ENCODE measurements at regions not wholly inside any gene's neighbourhood (a gene's known extent, or its start where the extent isn't known, plus 50 kb on each side); places are given as distances from the start of the nearest gene placed in this dataset.

GRCh38 chr5:116841734-116842133 lies 267.1 kb upstream of the SEMA6A start:
- H3K27me3 Mint-ChIP-seq (ENCODE audit: low read depth), result no peaks in the 10 kb centered on the region
- no peak overlapping the region for H3K4me3 Mint-ChIP-seq
- H3K4me1 Mint-ChIP-seq (ENCODE audit: low read depth), result no peaks in the 10 kb centered on the region
- H3K9me3 Mint-ChIP-seq, result peaks cover 6% of the 10 kb centered on the region
- H3K36me3 Mint-ChIP-seq (ENCODE audit: low read depth), result no peaks in the 10 kb centered on the region
- no peak overlapping the region for H3K27ac Mint-ChIP-seq

GRCh38 chr5:116838011-116838536 lies 263.5 kb upstream of the SEMA6A start:
- Mint-ChIP-seq H3K9me3 (no peaks in the 10 kb centered on the region), H3K27ac (no peak overlapping the region), H3K4me3 (no peak overlapping the region), H3K27me3 (ENCODE audit: low read depth) (no peaks in the 10 kb centered on the region), H3K36me3 (ENCODE audit: low read depth) (no peaks in the 10 kb centered on the region), H3K4me1 (ENCODE audit: low read depth) (no peaks in the 10 kb centered on the region)

- Mint-ChIP-seq H3K27me3 (ENCODE audit: low read depth) (no peaks in the 10 kb centered on the region), H3K4me1 (ENCODE audit: low read depth) (no peaks in the 10 kb centered on the region), H3K36me3 (ENCODE audit: low read depth) (no peaks in the 10 kb centered on the region), H3K27ac (no peak overlapping the region), H3K4me3 (no peak overlapping the region), H3K9me3 (no peaks in the 10 kb centered on the region)
These were observed 260.3 kb upstream of the SEMA6A start for GRCh38 chr5:116834796-116835515.

- no peak overlapping the region for H3K27ac Mint-ChIP-seq
These were observed 255.5 kb upstream of the SEMA6A start for GRCh38 chr5:116830079-116830478.

GRCh38 chr5:116827078-116827477 lies 252.5 kb upstream of the SEMA6A start:
- no peaks in the 10 kb centered on the region for H3K4me1 Mint-ChIP-seq (ENCODE audit: low read depth)
- no peaks in the 10 kb centered on the region for H3K27me3 Mint-ChIP-seq (ENCODE audit: low read depth)
- H3K9me3 Mint-ChIP-seq, result no peaks in the 10 kb centered on the region
- H3K27ac Mint-ChIP-seq, result no peak overlapping the region
- no peaks in the 10 kb centered on the region for H3K36me3 Mint-ChIP-seq (ENCODE audit: low read depth)
- H3K4me3 Mint-ChIP-seq, result no peak overlapping the region

More at GRCh38 chr5:116830079-116830478, 255.5 kb upstream of the SEMA6A start:
- Mint-ChIP-seq H3K4me1 (ENCODE audit: low read depth) (no peaks in the 10 kb centered on the region), H3K36me3 (ENCODE audit: low read depth) (no peaks in the 10 kb centered on the region), H3K27me3 (ENCODE audit: low read depth) (no peaks in the 10 kb centered on the region), H3K4me3 (no peak overlapping the region), H3K9me3 (no peaks in the 10 kb centered on the region)

- Mint-ChIP-seq H3K27me3 (ENCODE audit: low read depth) (no peaks in the 10 kb centered on the region), H3K27ac (no peak overlapping the region), H3K9me3 (no peaks in the 10 kb centered on the region), H3K4me1 (ENCODE audit: low read depth) (no peaks in the 10 kb centered on the region), H3K4me3 (no peak overlapping the region), H3K36me3 (ENCODE audit: low read depth) (no peaks in the 10 kb centered on the region)
These were observed 250.9 kb upstream of the SEMA6A start for GRCh38 chr5:116825486-116825885.

GRCh38 chr5:116824751-116825438 lies 250.3 kb upstream of the SEMA6A start:
- H3K9me3 Mint-ChIP-seq, result no peaks in the 10 kb centered on the region
- H3K36me3 Mint-ChIP-seq (ENCODE audit: low read depth), result no peaks in the 10 kb centered on the region
- no peaks in the 10 kb centered on the region for H3K4me1 Mint-ChIP-seq (ENCODE audit: low read depth)

GRCh38 chr5:116814626-116815385 lies 240.2 kb upstream of the SEMA6A start:
- no peak overlapping the region for H3K27ac Mint-ChIP-seq
- H3K4me1 Mint-ChIP-seq (ENCODE audit: low read depth), result peaks cover 2% of the 10 kb centered on the region
- no peak overlapping the region for H3K4me3 Mint-ChIP-seq
- H3K9me3 Mint-ChIP-seq, result no peaks in the 10 kb centered on the region
- H3K36me3 Mint-ChIP-seq (ENCODE audit: low read depth), result no peaks in the 10 kb centered on the region
- H3K27me3 Mint-ChIP-seq (ENCODE audit: low read depth), result no peaks in the 10 kb centered on the region

More at GRCh38 chr5:116824751-116825438, 250.3 kb upstream of the SEMA6A start:
- no peak overlapping the region for H3K27ac Mint-ChIP-seq
- no peaks in the 10 kb centered on the region for H3K27me3 Mint-ChIP-seq (ENCODE audit: low read depth)
- H3K4me3 Mint-ChIP-seq, result no peak overlapping the region

GRCh38 chr5:116813906-116814305 lies 239.3 kb upstream of the SEMA6A start:
- H3K27ac Mint-ChIP-seq, result no peak overlapping the region
- H3K27me3 Mint-ChIP-seq (ENCODE audit: low read depth), result no peaks in the 10 kb centered on the region
- H3K4me3 Mint-ChIP-seq, result no peak overlapping the region

GRCh38 chr5:116813356-116813755 lies 238.7 kb upstream of the SEMA6A start:
- Mint-ChIP-seq H3K27me3 (ENCODE audit: low read depth) (no peaks in the 10 kb centered on the region), H3K4me3 (no peak overlapping the region), H3K27ac (no peak overlapping the region), H3K9me3 (no peaks in the 10 kb centered on the region), H3K36me3 (ENCODE audit: low read depth) (no peaks in the 10 kb centered on the region), H3K4me1 (ENCODE audit: low read depth) (peaks cover 2% of the 10 kb centered on the region)

More at GRCh38 chr5:116813906-116814305, 239.3 kb upstream of the SEMA6A start:
- H3K36me3 Mint-ChIP-seq (ENCODE audit: low read depth), result no peaks in the 10 kb centered on the region
- peaks cover 2% of the 10 kb centered on the region for H3K4me1 Mint-ChIP-seq (ENCODE audit: low read depth)
- no peaks in the 10 kb centered on the region for H3K9me3 Mint-ChIP-seq

- no peaks in the 10 kb centered on the region for H3K36me3 Mint-ChIP-seq (ENCODE audit: low read depth)
These were observed 236.3 kb upstream of the SEMA6A start for GRCh38 chr5:116810951-116811350.

GRCh38 chr5:116806836-116807235 lies 232.2 kb upstream of the SEMA6A start:
- Mint-ChIP-seq H3K4me1 (ENCODE audit: low read depth) (no peaks in the 10 kb centered on the region), H3K36me3 (ENCODE audit: low read depth) (no peaks in the 10 kb centered on the region), H3K27me3 (ENCODE audit: low read depth) (no peaks in the 10 kb centered on the region), H3K9me3 (no peaks in the 10 kb centered on the region), H3K27ac (no peak overlapping the region), H3K4me3 (no peak overlapping the region)

More at GRCh38 chr5:116810951-116811350, 236.3 kb upstream of the SEMA6A start:
- H3K27ac Mint-ChIP-seq, result no peak overlapping the region
- H3K27me3 Mint-ChIP-seq (ENCODE audit: low read depth), result no peaks in the 10 kb centered on the region
- H3K4me1 Mint-ChIP-seq (ENCODE audit: low read depth), result no peaks in the 10 kb centered on the region
- no peak overlapping the region for H3K4me3 Mint-ChIP-seq
- no peaks in the 10 kb centered on the region for H3K9me3 Mint-ChIP-seq

GRCh38 chr5:116799401-116799800 lies 224.8 kb upstream of the SEMA6A start:
- no peak overlapping the region for H3K4me3 Mint-ChIP-seq
- H3K4me1 Mint-ChIP-seq (ENCODE audit: low read depth), result no peaks in the 10 kb centered on the region
- no peak overlapping the region for H3K27ac Mint-ChIP-seq
- no peaks in the 10 kb centered on the region for H3K27me3 Mint-ChIP-seq (ENCODE audit: low read depth)
- H3K36me3 Mint-ChIP-seq (ENCODE audit: low read depth), result no peaks in the 10 kb centered on the region
- peaks cover 4% of the 10 kb centered on the region for H3K9me3 Mint-ChIP-seq

- Mint-ChIP-seq H3K36me3 (ENCODE audit: low read depth) (no peaks in the 10 kb centered on the region), H3K4me3 (no peak overlapping the region), H3K27ac (no peak overlapping the region), H3K27me3 (ENCODE audit: low read depth) (no peaks in the 10 kb centered on the region), H3K4me1 (ENCODE audit: low read depth) (no peaks in the 10 kb centered on the region), H3K9me3 (peaks cover 4% of the 10 kb centered on the region)
These were observed 220.6 kb upstream of the SEMA6A start for GRCh38 chr5:116795189-116795588.
